Nephron (organoid): ENCODE measurements at regions not wholly inside any gene's neighbourhood (a gene's known extent, or its start where the extent isn't known, plus 50 kb on each side); places are given as distances from the start of the nearest gene placed in this dataset.

Experiments used
- H3K27ac Mint-ChIP-seq, 3 experiments: 2 replicates each; pipeline ENCODE4 v1.8.0; 2020; ENCODE audit warnings: mixed read lengths in 3 of 3, mild to moderate bottlenecking in 2 of 3, moderate library complexity in 1 of 3
- H3K27me3 Mint-ChIP-seq: 2 replicates; pipeline ENCODE4 v1.8.0; 2021; ENCODE audit warnings: low read depth, mild to moderate bottlenecking, moderate library complexity, mixed read lengths
- H3K36me3 Mint-ChIP-seq: 2 replicates; pipeline ENCODE4 v1.8.0; 2020; ENCODE audit warnings: low read depth, mixed read lengths
- H3K4me1 Mint-ChIP-seq: 2 replicates; pipeline ENCODE4 v1.8.0; 2020; ENCODE audit warnings: mixed read lengths
- H3K4me3 Mint-ChIP-seq, 3 experiments: 2 replicates each; pipeline ENCODE4 v1.8.0; 2020; ENCODE audit warnings: mild to moderate bottlenecking in 3 of 3, mixed read lengths in 3 of 3, moderate library complexity in 2 of 3
- H3K9me3 Mint-ChIP-seq: 2 replicates; pipeline ENCODE4 v1.8.0; 2020; ENCODE audit warnings: mixed read lengths
- TF ChIP-seq, protein P1 (sequence below), 3 experiments: fragments of 200-600 bp; sonication (generic); IDR thresholded peaks; one replicate each; pipeline ENCODE4 v1.5.0; 2021; ENCODE audit warnings: antibody characterized with exemption in 3 of 3; ENCODE audit not compliant: unreplicated experiment in 3 of 3

GRCh38 chr1:60271041-60271440 lies 197.5 kb upstream of the C1orf87 start:
- no peak overlapping the region for H3K4me3 Mint-ChIP-seq
- H3K27ac Mint-ChIP-seq = no peak overlapping the region
- H3K36me3 Mint-ChIP-seq = no peaks in the 10 kb centered on the region
- TF ChIP-seq, protein P1, sequence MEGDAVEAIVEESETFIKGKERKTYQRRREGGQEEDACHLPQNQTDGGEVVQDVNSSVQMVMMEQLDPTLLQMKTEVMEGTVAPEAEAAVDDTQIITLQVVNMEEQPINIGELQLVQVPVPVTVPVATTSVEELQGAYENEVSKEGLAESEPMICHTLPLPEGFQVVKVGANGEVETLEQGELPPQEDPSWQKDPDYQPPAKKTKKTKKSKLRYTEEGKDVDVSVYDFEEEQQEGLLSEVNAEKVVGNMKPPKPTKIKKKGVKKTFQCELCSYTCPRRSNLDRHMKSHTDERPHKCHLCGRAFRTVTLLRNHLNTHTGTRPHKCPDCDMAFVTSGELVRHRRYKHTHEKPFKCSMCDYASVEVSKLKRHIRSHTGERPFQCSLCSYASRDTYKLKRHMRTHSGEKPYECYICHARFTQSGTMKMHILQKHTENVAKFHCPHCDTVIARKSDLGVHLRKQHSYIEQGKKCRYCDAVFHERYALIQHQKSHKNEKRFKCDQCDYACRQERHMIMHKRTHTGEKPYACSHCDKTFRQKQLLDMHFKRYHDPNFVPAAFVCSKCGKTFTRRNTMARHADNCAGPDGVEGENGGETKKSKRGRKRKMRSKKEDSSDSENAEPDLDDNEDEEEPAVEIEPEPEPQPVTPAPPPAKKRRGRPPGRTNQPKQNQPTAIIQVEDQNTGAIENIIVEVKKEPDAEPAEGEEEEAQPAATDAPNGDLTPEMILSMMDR (IDR thresholded peaks at IDR 0.05; ENCODE audit: unreplicated experiment in 3 of 3) = no peak
- H3K27me3 Mint-ChIP-seq = no peaks in the 10 kb centered on the region
- peaks cover 10% of the 10 kb centered on the region for H3K9me3 Mint-ChIP-seq
- H3K4me1 Mint-ChIP-seq = peaks cover 24% of the 10 kb centered on the region

GRCh38 chr1:60268451-60268850 lies 194.9 kb upstream of the C1orf87 start:
- peaks cover 10% of the 10 kb centered on the region for H3K9me3 Mint-ChIP-seq
- no peak overlapping the region for H3K27ac Mint-ChIP-seq
- H3K4me1 Mint-ChIP-seq = peaks cover 4% of the 10 kb centered on the region
- H3K36me3 Mint-ChIP-seq = no peaks in the 10 kb centered on the region
- no peak overlapping the region for H3K4me3 Mint-ChIP-seq
- TF ChIP-seq, protein P1 (IDR thresholded peaks at IDR 0.05; ENCODE audit: unreplicated experiment in 3 of 3) = no peak
- no peaks in the 10 kb centered on the region for H3K27me3 Mint-ChIP-seq

DNA sequence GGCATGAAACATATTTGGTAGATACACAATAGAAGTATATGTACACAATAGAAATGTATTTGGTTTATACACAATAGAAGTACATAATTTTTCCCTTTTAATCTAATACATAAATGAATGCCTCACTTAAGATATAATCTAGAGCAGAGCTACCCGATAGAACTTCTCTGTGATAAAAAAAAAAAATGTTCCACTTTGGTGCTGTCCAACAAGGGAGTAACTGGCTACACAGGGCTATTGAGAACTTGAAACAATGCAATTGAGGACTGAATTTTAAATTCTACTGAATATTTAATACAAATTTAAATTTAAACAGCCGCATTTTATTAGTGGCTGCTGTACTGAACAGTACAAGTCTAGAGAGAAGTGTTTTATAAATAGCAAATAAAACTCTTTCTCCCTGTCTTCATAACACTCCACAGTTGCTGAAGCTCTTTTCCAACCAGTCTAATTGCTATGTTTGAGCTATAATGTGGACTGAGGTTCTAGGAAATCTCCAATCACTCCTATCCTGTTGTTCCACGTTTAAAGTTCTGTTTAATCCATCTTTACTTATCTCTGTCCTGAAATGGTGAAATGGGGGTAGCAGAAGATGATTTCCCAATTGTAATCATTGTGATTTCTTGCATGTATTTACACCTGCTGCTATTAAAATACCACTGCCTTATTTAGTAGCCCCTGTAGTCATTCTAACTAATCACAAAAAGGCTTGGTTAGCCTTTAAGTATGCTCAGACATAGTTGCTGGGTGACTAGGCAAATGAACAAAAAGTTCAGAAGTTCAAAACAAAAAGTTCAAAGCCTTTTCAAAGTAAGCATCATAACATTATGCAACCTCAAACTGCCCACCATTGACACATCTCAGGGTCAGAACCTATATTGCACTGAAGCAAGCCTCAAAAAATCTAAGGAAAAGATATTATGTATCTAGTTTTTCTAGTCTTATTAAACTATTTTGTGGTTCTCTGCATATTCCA lies 192.3 kb upstream of the C1orf87 start:
- H3K9me3 Mint-ChIP-seq = peaks cover 10% of the 10 kb centered on the region
- TF ChIP-seq, protein P1 (IDR thresholded peaks at IDR 0.05; ENCODE audit: unreplicated experiment in 3 of 3) = no peak
- no peaks in the 10 kb centered on the region for H3K36me3 Mint-ChIP-seq
- H3K4me3 Mint-ChIP-seq = no peak overlapping the region
- peaks cover 17% of the 10 kb centered on the region for H3K4me1 Mint-ChIP-seq
- H3K27ac Mint-ChIP-seq = no peak overlapping the region
- no peaks in the 10 kb centered on the region for H3K27me3 Mint-ChIP-seq

GRCh38 chr1:60262701-60263100 lies 189.1 kb upstream of the C1orf87 start:
- Mint-ChIP-seq H3K36me3 (no peaks in the 10 kb centered on the region), H3K27me3 (peaks cover 3% of the 10 kb centered on the region), H3K4me3 (no peak overlapping the region), H3K9me3 (peaks cover 3% of the 10 kb centered on the region), H3K4me1 (peaks cover 15% of the 10 kb centered on the region), H3K27ac (peak overlapping the region in 1 of 3 experiments; percentile 63)
- TF ChIP-seq, protein P1 (IDR thresholded peaks at IDR 0.05; ENCODE audit: unreplicated experiment in 3 of 3) = no peak

DNA sequence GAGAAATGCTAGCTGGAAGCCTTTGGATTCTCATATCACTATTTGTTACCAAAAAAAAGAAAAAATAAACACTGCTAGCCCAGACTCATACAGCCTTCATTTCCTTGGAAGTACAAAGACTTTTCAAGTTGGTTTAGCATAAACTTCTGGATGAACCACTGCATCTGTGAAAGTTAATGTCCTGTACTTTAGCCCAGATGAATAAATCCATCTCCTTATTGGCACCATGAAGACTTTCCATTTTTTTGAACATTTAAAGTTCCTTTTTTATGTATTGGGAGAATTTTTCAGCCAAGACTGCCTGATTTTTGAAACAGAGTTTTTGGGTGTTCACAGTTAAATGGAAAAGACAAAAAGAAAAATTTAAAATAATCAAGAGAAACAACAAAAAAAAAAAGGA lies 184.0 kb upstream of the C1orf87 start:
- no peak overlapping the region for H3K4me3 Mint-ChIP-seq
- H3K9me3 Mint-ChIP-seq = no peaks in the 10 kb centered on the region
- TF ChIP-seq, protein P1 (IDR thresholded peaks at IDR 0.05; ENCODE audit: unreplicated experiment in 3 of 3) = no peak
- H3K27me3 Mint-ChIP-seq = peaks cover 3% of the 10 kb centered on the region
- H3K36me3 Mint-ChIP-seq = no peaks in the 10 kb centered on the region
- H3K27ac Mint-ChIP-seq = peak overlapping the region in 2 of 3 experiments; percentile 13 to 60
- peaks cover 22% of the 10 kb centered on the region for H3K4me1 Mint-ChIP-seq
